HuH-7.5 (cell line): ENCODE measurements at regions not wholly inside any gene's neighbourhood (a gene's known extent, or its start where the extent isn't known, plus 50 kb on each side); places are given as distances from the start of the nearest gene placed in this dataset.

ENCODE experiments used
- DNase-seq: peaks from one replicate; pipeline ENCODE4 v3.0.0; 2011; ENCODE audit warnings: low spot score

DNA sequence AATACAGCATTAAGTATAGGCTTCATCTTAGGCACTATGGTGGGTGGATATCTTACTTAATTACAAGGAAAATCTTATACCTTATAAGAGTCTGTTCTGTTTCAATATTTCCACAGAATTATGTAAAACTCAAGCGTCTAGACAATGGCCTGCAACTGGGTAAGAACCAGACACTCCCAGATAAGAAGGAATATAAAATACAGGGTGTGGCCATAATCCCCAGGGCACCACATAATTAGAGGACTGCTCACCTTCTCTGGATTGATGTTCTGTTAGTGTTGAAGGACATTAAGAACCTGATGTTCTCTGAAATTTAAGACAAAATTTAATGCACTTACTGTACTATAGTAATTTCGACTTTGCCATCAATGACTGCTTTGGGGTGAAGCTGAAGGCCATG lies 198.2 kb upstream of the ARSJ start:
- no peak for DNase-seq

DNA sequence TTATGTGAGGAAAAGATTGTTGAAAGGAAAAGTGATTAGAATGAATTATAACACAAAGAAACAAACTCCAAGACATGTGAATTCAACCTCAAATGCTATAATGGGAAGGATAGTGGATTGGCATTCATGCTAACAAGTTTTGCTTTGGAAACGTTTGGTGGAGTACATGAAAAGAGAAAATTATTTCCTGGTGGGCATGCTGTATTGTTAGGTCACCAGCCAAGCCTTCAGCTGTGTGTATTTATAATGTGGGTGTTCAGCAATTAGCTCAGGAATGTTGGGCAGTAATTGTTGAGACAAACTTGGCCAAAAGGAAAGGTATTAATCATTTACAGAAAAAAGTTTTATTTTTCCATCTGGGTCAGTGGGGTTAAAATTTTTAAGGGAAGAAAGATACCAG lies 198.9 kb upstream of the ARSJ start:
- DNase-seq: no peak

- no peak for DNase-seq
These were observed 201.0 kb upstream of the ARSJ start for GRCh38 chr4:114180481-114180880.

DNA sequence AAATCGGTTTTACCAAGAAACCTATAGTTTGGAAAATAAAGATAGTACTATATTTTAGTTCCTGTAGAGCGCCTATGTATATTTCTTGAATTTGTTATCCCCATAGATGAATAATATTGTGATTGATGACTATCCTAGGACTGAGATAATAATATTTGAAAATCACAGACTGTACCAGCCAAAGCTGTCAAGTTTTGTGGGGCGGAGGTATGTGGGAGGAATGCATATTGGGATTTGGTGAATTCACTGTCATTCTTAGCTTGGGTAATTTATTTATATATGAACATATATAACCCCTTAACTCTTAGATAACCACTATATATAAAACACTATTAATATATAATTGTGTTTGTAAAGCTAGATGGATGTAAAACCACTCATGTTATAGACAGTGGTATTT lies 205.5 kb upstream of the ARSJ start:
- no peak for DNase-seq

GRCh38 chr4:114187592-114187991 lies 208.1 kb upstream of the ARSJ start:
- DNase-seq: no peak

- no peak for DNase-seq
These were observed 212.0 kb upstream of the ARSJ start for GRCh38 chr4:114191496-114191895.

- DNase-seq: no peak
These were observed 213.4 kb upstream of the ARSJ start for GRCh38 chr4:114192854-114193253.

DNA sequence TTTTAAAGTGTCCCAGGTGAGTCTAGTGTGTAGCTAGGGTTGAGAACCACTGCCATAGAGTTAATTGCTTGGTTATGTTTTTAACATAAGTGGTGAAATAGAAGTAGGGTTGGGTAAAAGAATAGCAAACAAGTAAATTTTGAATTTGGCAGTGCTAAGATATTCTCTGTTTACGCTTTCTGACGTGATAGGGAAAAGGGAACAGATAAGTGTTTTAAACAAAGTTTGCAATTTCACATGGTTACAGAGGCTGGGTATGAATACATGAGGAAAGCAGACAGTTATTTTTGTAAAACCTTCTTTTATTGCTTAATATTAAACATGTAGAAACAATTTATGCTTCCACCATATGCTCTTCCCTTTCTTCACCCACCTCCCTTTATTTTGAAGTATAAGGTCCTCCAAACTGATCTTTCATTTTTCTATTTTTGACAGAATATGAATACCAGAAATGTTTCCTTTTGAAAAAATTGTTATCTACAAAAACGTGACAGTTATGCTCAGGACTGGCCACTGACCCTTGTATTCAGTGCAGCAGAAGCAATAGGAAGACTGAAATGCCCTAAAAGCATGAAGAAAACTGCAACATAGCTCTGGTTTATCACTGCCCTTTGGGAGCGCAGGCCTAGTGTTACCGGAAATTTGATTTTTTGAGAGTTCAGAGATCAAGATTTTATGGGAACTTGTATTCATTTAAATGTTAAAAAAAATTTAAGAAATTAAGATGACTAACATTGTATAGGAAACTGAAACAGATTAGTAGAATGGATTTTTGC lies 214.4 kb upstream of the ARSJ start:
- DNase-seq: no peak

DNA sequence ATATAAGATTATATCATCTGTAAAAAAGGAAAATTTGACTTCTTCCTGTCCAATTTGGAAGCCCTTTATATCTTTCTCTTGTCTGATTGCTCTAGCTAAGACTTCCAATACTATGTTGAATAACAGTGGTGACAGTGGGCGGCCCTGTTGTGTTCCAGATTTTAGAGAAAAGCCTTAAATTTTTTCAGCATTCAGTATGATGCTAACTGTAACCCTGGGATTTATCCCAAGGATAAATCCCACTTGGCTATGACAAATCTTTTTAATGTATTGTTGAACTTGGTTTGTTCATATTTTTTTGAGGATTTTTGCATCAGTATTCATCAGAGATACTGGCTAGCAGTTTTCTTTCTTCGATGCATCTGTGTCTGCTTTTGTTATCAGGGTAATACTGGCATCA lies 217.2 kb upstream of the ARSJ start:
- DNase-seq: no peak

DNA sequence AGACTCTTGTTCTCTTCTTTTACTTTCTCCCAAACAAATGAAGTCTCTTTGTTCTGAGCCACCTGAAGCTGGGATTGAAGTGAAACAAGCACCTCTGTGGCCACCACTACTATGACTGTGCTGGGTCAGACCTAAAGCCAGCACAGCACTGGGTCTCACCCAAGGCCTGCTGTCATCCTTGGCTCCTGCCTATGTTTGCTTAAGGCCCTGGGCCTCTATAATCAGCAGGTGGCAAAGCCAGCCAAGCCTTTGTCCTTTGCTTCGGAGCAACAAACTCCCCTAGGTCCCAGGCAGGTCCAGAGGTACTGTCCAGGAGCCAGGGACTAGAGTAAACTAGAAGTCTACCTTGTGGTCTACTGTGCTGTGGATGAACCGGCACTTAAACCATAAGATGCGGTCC lies 220.6 kb upstream of the ARSJ start:
- DNase-seq: no peak

DNA sequence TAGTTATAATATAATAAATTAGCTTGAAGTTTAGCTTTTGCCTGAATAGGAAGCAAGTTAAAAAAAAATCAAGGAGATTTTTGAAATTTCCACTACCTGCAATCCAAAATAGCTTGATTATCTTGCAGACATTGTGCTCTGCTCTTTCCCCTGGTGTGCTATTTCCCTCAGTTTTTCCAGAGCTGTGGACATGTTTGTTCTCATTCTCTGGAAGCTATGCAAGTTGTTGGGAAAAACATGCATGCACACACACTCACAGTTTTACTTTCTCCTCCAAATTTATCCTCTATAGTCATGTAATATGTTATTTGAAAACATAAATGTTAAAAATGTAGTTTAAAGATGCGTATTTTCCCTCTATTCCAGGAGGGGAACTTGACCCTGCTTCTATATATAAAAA lies 225.8 kb upstream of the ARSJ start:
- DNase-seq: no peak

DNA sequence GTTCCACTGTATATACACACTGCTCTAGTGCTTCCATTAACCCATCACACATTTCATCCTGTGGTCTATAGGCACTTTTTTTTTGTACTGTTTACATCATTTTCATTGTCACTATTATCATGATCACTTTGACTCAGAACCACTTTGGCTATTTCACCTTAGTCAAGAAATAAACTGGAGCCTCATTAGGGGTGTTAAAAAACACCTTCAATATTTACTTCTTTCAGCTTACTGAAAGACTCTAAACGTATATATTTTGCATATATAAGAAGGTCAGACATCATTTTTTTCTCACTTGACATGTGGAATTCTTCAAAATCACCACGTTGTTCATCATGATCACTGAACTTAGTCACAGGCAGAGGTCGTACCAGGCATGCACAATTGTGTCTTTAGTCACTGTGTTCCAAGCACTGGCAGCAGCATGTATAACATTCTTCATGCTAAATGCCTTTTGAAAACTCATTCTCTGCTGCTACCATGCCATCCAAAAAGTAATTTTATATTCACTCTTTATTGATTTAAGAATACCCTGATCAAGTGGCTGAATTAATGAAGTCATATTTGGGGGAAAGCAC lies 229.2 kb upstream of the ARSJ start:
- no peak for DNase-seq

- no peak for DNase-seq
These were observed 230.1 kb upstream of the ARSJ start for GRCh38 chr4:114209584-114209983.

DNA sequence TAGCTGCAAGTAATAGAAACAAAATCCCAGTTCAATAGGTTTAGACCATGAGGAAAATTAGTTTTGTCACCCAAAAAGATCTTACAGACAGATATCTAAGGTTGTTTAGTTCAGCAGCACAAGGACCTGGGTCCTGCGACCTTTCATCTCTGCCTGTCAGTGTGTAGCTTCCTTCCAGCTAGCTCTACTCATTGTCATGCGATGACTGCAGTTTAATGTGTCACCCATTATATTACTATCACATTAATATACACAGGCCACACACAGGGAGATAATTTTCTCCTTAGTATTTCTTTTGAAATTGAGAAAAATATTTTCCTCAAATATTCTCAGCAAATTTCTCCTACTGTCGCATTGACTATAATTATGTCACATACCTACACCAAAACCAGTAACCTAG lies 232.1 kb upstream of the ARSJ start:
- no peak for DNase-seq

DNA sequence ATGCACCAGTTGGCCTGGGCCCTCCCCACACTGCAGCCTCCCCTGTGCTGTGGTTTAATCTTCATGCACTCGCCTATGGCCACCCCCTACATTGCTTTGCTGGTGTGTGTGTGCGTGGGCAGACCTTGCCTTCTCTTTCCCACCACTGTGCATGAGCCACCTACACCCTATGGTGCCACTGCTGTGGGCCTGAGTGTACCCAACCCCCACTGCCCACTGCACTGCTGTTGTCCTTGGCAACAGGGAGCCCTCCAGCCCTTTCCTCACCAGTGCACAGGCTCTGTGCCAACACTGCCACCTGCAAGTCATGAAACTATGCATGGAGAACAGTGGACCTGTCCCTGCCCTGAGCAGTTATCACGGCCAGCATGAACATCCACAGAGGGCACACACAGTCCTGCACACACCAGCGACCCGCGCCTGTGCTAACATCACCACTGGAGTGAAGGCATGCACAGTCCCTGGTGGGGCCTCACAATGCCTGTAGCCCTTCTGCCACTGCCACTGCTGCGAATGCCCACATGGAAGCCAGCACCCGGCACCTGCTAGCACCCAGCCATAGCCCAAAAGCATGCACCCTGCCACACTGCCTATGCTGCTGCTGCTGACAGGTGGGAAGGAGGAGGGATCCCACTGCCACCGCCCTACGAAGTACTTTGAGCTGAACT lies 237.8 kb upstream of the ARSJ start:
- no peak for DNase-seq

DNA sequence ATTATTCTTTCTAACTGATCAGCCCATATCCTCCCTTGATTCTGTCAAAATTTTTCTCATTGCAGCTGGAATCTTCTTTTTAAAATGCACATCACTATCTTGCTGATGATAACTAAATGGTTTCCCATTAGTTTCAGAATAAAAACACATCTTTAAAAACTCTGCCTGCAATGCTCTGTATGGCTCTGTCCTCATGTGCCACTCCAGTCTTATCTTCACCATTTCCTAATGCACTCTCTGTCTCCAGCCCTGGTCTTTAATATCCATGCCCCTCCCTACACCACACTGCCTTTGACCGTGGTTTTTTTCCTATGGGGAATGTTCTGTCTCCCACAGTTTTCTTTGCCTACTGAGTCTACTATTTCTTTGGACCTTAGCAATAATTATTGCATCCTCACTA lies 244.1 kb upstream of the ARSJ start:
- no peak for DNase-seq

GRCh38 chr4:114225436-114225835 lies 246.0 kb upstream of the ARSJ start:
- no peak for DNase-seq

- no peak for DNase-seq
These were observed 246.7 kb upstream of the ARSJ start for GRCh38 chr4:114226179-114226578.

GRCh38 chr4:114226968-114227760 lies 247.7 kb upstream of the ARSJ start:
- DNase-seq: no peak

- DNase-seq: no peak
These were observed 250.3 kb upstream of the ARSJ start for GRCh38 chr4:114229706-114230105.

- DNase-seq: no peak
These were observed 256.8 kb upstream of the ARSJ start for GRCh38 chr4:114236171-114236769.

GRCh38 chr4:114237997-114238396 lies 258.6 kb upstream of the ARSJ start:
- no peak for DNase-seq
